Tibial nerve (tissue), 4 donors: ENCODE measurements at regions not wholly inside any gene's neighbourhood (a gene's known extent, or its start where the extent isn't known, plus 50 kb on each side); places are given as distances from the start of the nearest gene placed in this dataset.

ENCODE experiments used
- CTCF ChIP-seq, 5 experiments: fragments of 200-600 bp in 3 of 5; fragments of 450-650 bp in 2 of 5; sonication (generic) in 3 of 5; IDR thresholded peaks; one replicate each; pipeline ENCODE4 v1.5.1; 2016 to 2019; ENCODE audit warnings: antibody characterized with exemption in 5 of 5, mild to moderate bottlenecking in 3 of 5, moderate library complexity in 2 of 5
- EP300 ChIP-seq, 2 donors: sonication (generic); formaldehyde crosslinking; IDR thresholded peaks; one replicate each; pipeline ENCODE4 v1.6.1; 2017; ENCODE audit warnings: antibody characterized with exemption in 2 of 2, mild to moderate bottlenecking in 1 of 2

DNA sequence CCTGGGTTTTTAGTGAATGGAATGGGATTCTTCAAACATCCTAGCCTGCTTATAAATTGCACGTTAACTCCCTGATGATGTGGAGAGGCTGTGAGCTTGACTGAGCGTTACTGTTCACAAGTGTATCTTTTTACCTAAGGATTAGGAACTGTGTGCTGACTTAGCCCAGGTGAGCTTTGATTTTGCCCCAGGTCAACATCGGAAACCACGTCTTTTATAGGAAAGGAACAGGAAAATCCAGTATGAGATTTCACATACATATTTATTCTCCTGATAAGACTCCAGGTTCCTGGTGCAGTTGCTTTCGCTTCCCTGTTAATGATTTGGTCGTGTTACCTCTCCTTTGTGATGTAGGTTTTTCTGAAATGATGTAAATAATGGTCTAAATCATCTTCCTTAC, 103.2 kb upstream of the BASP1 start:
- no peak for TF ChIP-seq EP300 (IDR thresholded peaks at IDR 0.05)
- no peak for TF ChIP-seq CTCF (IDR thresholded peaks at IDR 0.05)
